ENCODE measurements at regions not wholly inside any gene's neighbourhood (a gene's known extent, or its start where the extent isn't known, plus 50 kb on each side); places are given as distances from the start of the nearest gene placed in this dataset.

DNA sequence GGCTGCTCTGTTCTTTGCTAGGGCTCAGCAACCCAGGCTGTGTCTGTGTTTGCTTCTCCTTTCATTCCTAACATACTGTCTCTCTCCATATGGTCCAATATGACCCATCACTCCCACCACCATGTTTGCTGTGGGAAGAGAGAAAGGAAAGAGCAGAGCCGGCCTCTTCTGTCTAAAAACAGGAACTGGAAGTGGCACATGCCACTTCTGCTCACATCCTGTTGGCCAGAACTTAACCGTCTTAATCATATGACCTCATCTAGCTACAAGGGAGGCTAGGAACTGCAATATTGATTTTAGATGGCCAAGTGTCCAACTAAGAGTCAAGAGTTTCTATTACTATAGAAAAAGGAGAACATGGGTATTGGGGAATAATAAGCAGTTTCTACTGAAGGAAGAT, 212.5 kb upstream of the CHD6 start:
- DNase-seq (no peak), ATAC-seq (no peak)
- no peak for TF ChIP-seq CTCF (IDR thresholded peaks at IDR 0.05)
- H3K4me3 Mint-ChIP-seq: no peak overlapping the region
- no peak overlapping the region for H3K27ac Mint-ChIP-seq
- peaks cover 6% of the 10 kb centered on the region for H3K27me3 Mint-ChIP-seq
- no peaks in the 10 kb centered on the region for H3K4me1 Mint-ChIP-seq (ENCODE audit: low read depth)
- H3K9me3 Mint-ChIP-seq: no peaks in the 10 kb centered on the region
- POLR2A ChIA-PET: no interaction called here
- no peaks in the 10 kb centered on the region for H3K36me3 Mint-ChIP-seq (ENCODE audit: low read depth)
- CTCF ChIA-PET: interaction anchor here (1.0 kb wide), 1 partner anchor 133 kb away, joined by 3 read pairs; no protein-coding TSS in a partner anchor
- intact Hi-C loops (cut with micrococcal nuclease): no loop called here

GRCh38 chr20:41819436-41819835, 201.3 kb upstream of the CHD6 start:
- ChIA-PET POLR2A (no interaction called here), CTCF (interaction anchor here (0.6 kb wide), 1 partner anchor 60 kb away, joined by 5 read pairs; no protein-coding TSS in a partner anchor)
- Mint-ChIP-seq H3K27ac (no peak overlapping the region), H3K4me1 (ENCODE audit: low read depth) (no peaks in the 10 kb centered on the region), H3K4me3 (no peak overlapping the region), H3K27me3 (peaks cover 5% of the 10 kb centered on the region), H3K36me3 (ENCODE audit: low read depth) (no peaks in the 10 kb centered on the region), H3K9me3 (no peaks in the 10 kb centered on the region)
- intact Hi-C loops (cut with micrococcal nuclease): no loop called here
- DNase-seq (no peak), ATAC-seq (no peak)
- no peak for TF ChIP-seq CTCF (IDR thresholded peaks at IDR 0.05)

GRCh38 chr20:41818991-41819390, 200.8 kb upstream of the CHD6 start:
- DNase-seq: no peak
- ATAC-seq: no peak
- CTCF ChIA-PET: no interaction called here
- no peak for TF ChIP-seq CTCF (IDR thresholded peaks at IDR 0.05)
- Mint-ChIP-seq H3K36me3 (ENCODE audit: low read depth) (no peaks in the 10 kb centered on the region), H3K27me3 (peaks cover 5% of the 10 kb centered on the region), H3K9me3 (no peaks in the 10 kb centered on the region), H3K4me3 (no peak overlapping the region), H3K4me1 (ENCODE audit: low read depth) (no peaks in the 10 kb centered on the region), H3K27ac (no peak overlapping the region)
- POLR2A ChIA-PET: no interaction called here
- intact Hi-C loops (cut with micrococcal nuclease): no loop called here

GRCh38 chr20:41818369-41818768, 200.2 kb upstream of the CHD6 start:
- Mint-ChIP-seq H3K4me3 (no peak overlapping the region), H3K4me1 (ENCODE audit: low read depth) (no peaks in the 10 kb centered on the region), H3K27ac (no peak overlapping the region), H3K27me3 (peaks cover 6% of the 10 kb centered on the region), H3K36me3 (ENCODE audit: low read depth) (no peaks in the 10 kb centered on the region), H3K9me3 (peaks cover 4% of the 10 kb centered on the region)
- intact Hi-C loops (cut with micrococcal nuclease): no loop called here
- ChIA-PET CTCF (no interaction called here), POLR2A (no interaction called here)
- TF ChIP-seq CTCF (IDR thresholded peaks at IDR 0.05): no peak
- ATAC-seq: no peak
- no peak for DNase-seq

DNA sequence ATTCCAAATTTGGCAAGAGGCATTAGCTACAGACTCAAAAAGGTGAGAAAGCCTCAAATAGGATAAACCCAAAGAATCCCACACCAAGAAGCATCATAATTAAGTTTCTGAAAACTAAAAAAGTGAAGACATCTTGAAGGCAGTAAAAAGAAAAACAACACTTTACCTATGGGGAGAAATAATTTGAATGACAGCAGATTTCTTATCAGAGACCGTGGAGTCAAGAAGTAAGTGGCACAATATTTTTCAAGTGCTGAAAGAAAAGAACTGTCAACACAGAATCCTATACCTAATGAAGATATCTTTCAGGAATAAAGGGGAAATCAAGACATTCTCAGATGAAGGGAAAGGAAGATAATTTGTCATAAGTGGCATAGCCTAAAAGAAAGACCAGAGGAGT, 193.3 kb upstream of the CHD6 start:
- intact Hi-C loops (cut with micrococcal nuclease): no loop called here
- Mint-ChIP-seq H3K27ac (no peak overlapping the region), H3K9me3 (peaks cover 6% of the 10 kb centered on the region), H3K4me3 (no peak overlapping the region), H3K4me1 (ENCODE audit: low read depth) (no peaks in the 10 kb centered on the region), H3K27me3 (peaks cover 8% of the 10 kb centered on the region), H3K36me3 (ENCODE audit: low read depth) (no peaks in the 10 kb centered on the region)
- ATAC-seq (no peak), DNase-seq (no peak)
- no peak for TF ChIP-seq CTCF (IDR thresholded peaks at IDR 0.05)
- ChIA-PET CTCF (no interaction called here), POLR2A (no interaction called here)
